OCI-M1 (cell line): ENCODE measurements at regions not wholly inside any gene's neighbourhood (a gene's known extent, or its start where the extent isn't known, plus 50 kb on each side); places are given as distances from the start of the nearest gene placed in this dataset.

Source experiments
- DNase-seq: peaks from one replicate; lab custom pipeline; 2025; lab: John Stamatoyannopoulos, UW

DNA sequence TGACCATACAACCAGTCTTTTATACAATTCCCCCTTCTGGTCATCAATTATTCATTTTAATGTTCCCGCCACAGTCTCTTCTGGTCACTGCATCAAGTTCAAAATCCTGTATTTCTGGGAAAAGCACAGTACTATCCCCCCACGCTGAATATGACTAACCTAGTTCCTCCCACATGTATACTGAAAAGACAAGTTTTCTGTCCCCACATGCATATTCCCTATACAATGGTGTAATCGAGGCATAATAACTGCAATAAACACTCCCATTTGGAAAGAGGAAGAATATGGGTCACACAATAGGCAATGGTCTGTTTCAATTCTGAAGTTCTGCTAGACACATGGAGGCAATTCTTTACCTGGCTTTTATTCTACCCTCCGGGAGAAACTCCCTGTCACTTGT, 344.9 kb downstream of the EFNA5 start:
- DNase-seq = no peak

- DNase-seq = no peak
Measured at GRCh38 chr5:107324809-107325208, 345.9 kb downstream of the EFNA5 start.

DNA sequence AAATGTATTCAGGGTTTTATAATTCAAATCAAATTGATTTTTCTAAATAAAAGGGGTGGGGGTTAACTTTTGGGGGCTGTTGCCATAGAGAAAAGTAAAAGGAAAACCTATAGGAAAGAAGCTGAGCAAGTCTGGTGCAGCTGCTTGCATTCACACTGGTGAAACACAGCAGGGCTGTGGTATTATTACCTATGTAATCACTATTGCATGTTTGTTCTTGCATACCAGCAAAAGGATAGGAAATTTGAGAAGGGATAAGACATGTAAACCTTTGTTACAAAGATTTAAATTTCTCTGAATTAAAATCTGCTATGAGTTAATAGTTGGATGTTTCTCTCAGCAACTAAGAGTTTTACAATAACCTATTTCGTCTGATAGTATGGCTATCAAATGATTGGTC, 346.7 kb downstream of the EFNA5 start:
- DNase-seq = no peak

DNA sequence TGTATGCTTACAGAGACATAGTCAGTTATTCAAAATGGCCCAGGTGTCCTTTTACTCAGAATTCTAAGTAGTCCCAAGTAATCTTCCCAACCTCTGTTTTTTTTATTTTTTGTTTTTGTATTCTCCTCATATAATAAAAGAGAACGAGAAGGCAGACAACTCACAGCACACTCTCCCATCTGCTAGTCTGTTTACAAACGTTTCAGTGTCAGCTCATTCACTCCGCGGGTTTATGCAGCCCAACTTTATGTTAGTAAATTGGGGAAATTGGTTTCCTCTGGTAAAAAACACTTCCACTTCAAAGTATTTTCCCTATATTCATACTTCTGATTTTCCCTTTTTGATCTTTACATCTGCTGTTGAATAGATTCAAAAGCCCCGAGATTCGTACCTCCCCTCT, 347.2 kb downstream of the EFNA5 start:
- DNase-seq = no peak

DNA sequence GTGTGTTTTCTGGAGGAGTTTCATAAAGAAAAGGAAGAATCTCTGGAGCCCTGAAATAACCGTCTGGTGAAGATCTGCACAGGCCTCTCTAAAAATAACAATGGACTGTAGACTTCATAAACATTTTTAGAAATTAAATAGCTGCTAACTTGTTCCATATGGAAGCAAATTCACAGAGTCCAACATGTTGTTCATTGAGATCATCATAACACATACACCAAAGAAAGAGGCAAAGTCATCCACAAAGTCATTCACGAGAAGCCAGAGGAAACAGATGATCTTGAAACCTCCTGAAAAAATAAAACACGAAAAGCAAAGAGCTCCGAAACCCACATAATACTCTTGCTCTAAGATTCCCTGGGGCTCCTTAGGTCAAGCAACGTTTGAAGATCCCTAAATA, 347.8 kb downstream of the EFNA5 start:
- no peak for DNase-seq

- no peak for DNase-seq
Measured at GRCh38 chr5:107321906-107322305, 348.8 kb downstream of the EFNA5 start.

- peak; percentile 7 for DNase-seq
Measured at GRCh38 chr5:107320846-107321245, 349.9 kb downstream of the EFNA5 start.

GRCh38 chr5:107320376-107320775, 350.4 kb downstream of the EFNA5 start:
- no peak for DNase-seq

- no peak for DNase-seq
Measured at GRCh38 chr5:107319901-107320300, 350.8 kb downstream of the EFNA5 start.

DNA sequence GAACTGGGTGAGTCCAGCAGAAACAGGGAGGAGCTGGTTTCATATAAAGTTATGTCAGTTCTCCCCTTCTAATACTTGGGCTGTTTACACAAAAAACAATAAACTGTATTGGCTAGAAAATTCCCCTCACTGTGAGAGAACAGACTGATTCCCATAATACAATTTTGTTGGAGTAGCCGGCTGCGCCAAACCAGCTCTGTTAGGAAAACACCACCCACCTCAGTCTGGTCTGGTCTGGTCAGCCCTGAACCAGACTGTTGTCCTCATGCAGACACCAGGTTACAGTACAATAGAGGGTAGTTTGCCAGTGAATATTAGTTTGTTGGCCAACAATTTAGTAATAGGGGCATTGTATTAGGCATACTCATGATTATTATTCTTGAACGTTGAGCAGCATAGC, 356.4 kb downstream of the EFNA5 start:
- DNase-seq = no peak

GRCh38 chr5:107313921-107314320, 356.8 kb downstream of the EFNA5 start:
- no peak for DNase-seq

DNA sequence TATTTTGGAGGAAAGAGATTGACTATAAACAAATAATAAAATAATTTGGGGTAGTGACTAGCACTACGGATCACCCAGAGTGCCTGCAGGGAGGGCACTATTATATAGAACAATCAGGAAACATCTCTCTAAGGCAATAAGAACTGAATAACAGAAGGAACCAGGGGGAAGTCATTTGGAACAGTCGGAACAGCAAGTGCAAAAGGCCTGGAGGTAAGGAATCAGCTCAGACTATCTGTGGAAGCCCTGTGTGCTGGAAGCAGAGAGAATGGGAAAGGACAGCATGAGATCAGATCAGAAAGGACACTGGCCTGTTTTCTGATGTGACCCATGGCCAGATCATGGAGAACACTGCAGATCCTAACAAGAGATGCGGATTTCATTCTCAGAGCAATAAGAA, 357.6 kb downstream of the EFNA5 start:
- no peak for DNase-seq

DNA sequence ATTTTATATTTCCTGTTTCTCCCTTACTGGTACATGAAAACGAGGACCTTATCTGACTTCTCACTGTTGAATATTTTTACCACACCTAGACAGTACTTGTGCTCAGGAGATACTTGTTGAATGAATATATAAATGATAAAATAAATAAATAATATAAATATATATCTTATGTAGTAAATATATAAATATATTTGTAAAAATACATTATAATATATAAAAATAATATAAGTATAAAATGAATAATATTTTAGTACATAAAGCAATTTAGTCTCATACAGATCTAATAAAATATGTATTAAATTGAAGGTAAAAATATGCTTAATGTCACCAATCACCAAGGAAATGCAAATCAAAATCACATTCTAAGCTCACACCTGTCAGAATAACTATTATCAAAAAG, 360.6 kb downstream of the EFNA5 start:
- DNase-seq = no peak

GRCh38 chr5:107306594-107306993, 364.1 kb downstream of the EFNA5 start:
- no peak for DNase-seq

- no peak for DNase-seq
Measured at GRCh38 chr5:107306002-107306401, 364.7 kb downstream of the EFNA5 start.

GRCh38 chr5:107304684-107305083, 366.1 kb downstream of the EFNA5 start:
- DNase-seq = no peak

GRCh38 chr5:107303171-107303968, 367.4 kb downstream of the EFNA5 start:
- DNase-seq = no peak

- no peak for DNase-seq
Measured at GRCh38 chr5:107302441-107302840, 368.3 kb downstream of the EFNA5 start.

DNA sequence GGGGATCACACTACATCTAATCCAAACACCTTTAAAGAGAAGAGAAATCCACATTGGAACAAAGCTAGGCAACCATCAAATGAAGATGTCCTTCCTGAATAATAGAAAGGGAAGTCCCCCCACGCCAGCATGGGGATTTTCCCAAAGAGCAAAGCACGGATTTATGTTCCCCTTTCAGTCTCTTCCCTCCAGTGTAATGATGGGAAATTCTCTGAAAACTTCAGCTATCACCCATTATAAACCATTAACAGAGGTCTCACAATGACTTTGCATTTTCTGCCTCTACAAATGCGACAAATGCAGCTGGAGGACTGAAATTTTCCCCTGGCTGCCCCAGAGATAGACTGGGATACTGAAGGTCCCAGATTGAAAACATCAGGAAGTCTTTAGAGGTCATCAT, 368.7 kb downstream of the EFNA5 start:
- DNase-seq = no peak

DNA sequence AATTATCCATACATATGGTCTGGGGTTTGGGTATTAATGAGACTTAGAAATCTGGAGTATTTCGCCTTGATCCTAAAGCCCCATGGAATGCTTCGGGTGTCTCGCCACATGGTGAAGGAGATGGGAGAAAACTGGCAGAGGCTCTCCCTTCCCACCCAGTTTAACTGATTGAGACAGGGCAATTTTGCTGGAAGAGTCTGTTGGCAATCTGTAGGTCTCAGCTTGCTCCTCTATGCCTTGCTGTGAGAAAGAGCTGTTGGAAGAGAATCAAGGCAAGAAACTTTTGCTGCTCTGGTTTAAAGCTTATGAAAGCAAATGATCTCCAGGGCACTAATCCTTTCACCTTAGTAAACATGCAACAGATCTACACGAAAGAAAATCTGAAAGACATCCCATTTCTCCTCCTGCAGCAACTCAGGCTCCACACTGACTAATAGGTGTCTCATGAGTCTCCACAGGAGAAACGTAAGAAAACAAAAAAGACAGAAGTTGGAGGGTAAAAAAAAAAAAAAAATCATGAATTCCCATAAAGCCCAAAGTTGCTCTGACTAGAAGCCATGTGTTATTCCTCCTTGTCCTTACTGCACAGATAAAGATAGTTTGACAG, 369.9 kb downstream of the EFNA5 start:
- no peak for DNase-seq

DNA sequence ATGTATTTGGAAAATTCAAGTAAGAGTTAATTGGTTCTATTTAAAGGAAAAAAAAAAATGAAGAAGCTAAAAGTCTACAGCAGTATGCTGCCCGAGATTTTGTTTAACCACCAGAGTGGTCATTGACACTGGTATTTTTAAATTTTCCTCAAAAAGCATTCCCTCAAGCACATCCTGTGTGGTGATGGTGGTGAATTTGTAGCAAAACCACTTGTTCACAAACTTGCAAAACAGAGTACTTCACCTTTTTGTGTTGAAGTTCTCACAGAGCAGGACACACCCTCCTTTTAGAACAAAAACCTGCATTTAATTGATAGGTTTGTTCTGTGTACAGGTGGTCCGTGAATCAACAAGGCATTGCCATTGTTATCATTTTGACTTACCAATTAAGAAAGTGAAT, 374.2 kb downstream of the EFNA5 start:
- DNase-seq = no peak

DNA sequence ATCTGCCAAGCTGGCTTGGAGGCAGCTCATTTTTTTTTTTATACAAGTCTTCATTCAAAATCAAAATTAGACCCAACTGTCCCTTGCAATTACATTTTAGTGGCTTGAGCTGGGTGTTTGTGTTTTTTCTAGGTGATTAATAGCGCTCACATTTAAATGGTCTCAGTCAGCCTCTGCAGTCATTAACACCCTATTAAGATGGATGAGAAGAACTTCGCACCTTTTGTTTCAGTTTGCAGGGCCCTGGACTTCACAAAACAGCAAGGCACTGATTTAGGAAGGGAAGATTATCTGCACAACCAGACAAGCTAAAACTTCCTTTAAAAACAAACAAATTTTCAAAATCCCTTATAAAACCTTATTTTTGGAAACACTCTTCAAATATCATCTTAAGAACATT, 374.8 kb downstream of the EFNA5 start:
- no peak for DNase-seq

GRCh38 chr5:107294669-107295068, 376.1 kb downstream of the EFNA5 start:
- no peak for DNase-seq

DNA sequence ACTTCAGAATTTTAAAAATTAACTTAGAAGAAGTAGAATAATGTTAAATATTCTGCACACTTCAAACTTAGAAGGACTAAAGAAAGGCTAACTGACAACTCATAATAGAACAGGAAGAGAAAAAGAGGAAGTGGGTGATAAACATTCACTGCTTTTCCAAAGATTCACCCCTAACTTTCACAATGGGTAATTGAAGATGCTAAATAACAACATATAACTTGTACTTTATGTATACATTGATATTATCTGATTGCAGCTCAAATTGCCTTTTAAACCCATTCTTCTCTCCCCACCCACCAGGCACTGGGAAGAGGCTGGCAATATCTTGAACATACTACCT, 376.6 kb downstream of the EFNA5 start:
- DNase-seq = peak; percentile 76
